Tibial nerve (tissue), 3 donors: ENCODE measurements at regions not wholly inside any gene's neighbourhood (a gene's known extent, or its start where the extent isn't known, plus 50 kb on each side); places are given as distances from the start of the nearest gene placed in this dataset.

ENCODE experiments used
- POLR2A ChIP-seq, 2 donors: fragments of 450-650 bp; IDR thresholded peaks; one replicate each; pipeline ENCODE4 v1.6.1; 2017; ENCODE audit warnings: antibody characterized with exemption in 2 of 2, mild to moderate bottlenecking in 2 of 2, moderate library complexity in 2 of 2
- TF ChIP-seq, protein P1 (sequence below), 5 experiments: fragments of 200-600 bp in 3 of 5; fragments of 450-650 bp in 2 of 5; sonication (generic) in 3 of 5; IDR thresholded peaks; one replicate each; pipeline ENCODE4 v1.5.1; 2016 to 2019; ENCODE audit warnings: antibody characterized with exemption in 5 of 5, mild to moderate bottlenecking in 3 of 5, moderate library complexity in 2 of 5

DNA sequence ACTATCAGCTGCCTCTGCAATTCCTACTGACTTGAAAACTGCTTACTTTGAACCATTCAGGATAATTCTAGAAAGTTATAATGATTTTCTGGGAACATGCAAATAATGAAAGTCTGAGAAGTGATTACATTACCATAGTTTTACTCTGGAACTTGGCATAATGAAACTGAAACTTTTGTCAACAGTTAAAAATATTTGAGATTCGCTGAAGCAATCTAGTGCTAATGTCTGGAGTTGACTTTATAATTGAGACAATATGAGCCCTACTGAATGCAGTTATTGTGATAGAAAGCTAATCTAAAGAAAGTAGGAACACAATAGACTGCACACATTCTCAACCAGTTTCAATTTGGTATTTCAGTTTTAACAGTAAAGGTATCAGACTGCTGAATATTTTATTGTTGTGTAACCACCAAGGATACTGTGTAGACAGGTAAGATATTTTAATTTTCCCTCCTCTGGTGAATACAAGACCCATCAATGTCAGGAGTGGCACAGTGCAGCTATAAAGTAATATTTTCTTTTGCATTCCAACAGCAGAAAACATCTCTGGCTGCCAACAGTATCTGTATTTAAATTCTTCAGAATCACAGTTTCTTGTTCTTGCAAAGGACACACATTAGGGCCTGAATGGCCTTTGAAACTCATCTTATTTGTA lies 483.5 kb downstream of the ATP23 start:
- TF ChIP-seq, protein P1, sequence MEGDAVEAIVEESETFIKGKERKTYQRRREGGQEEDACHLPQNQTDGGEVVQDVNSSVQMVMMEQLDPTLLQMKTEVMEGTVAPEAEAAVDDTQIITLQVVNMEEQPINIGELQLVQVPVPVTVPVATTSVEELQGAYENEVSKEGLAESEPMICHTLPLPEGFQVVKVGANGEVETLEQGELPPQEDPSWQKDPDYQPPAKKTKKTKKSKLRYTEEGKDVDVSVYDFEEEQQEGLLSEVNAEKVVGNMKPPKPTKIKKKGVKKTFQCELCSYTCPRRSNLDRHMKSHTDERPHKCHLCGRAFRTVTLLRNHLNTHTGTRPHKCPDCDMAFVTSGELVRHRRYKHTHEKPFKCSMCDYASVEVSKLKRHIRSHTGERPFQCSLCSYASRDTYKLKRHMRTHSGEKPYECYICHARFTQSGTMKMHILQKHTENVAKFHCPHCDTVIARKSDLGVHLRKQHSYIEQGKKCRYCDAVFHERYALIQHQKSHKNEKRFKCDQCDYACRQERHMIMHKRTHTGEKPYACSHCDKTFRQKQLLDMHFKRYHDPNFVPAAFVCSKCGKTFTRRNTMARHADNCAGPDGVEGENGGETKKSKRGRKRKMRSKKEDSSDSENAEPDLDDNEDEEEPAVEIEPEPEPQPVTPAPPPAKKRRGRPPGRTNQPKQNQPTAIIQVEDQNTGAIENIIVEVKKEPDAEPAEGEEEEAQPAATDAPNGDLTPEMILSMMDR (IDR thresholded peaks at IDR 0.05), result no peak
- no peak for TF ChIP-seq POLR2A (IDR thresholded peaks at IDR 0.05)
